IMR-90 (cell line): ENCODE measurements at regions not wholly inside any gene's neighbourhood (a gene's known extent, or its start where the extent isn't known, plus 50 kb on each side); places are given as distances from the start of the nearest gene placed in this dataset.

Experiments used
- CTCF ChIP-seq: conservative IDR thresholded peaks from 2 replicates; pipeline ENCODE4 v1.5.1; 2012; ENCODE audit warnings: mild to moderate bottlenecking, low read depth, low read length, improper control_type of control experiment
- MAFK ChIP-seq: IDR thresholded peaks from 2 replicates; pipeline ENCODE4 v1.6.1; 2012; ENCODE audit warnings: low read depth, low read length, improper control_type of control experiment
- MAZ ChIP-seq: IDR thresholded peaks from 2 replicates; pipeline ENCODE4 v1.6.1; 2012; ENCODE audit warnings: low read depth, mild to moderate bottlenecking, low read length, improper control_type of control experiment, moderate library complexity, borderline replicate concordance
- MXI1 ChIP-seq: IDR thresholded peaks from 2 replicates; pipeline ENCODE4 v1.6.1; 2012; ENCODE audit warnings: low read depth, mild to moderate bottlenecking, low read length, moderate library complexity, borderline replicate concordance
- POLR2A ChIP-seq: IDR thresholded peaks from 2 replicates; pipeline ENCODE4 v1.6.1; 2012; ENCODE audit warnings: mild to moderate bottlenecking, low read depth, low read length
- RFX5 ChIP-seq: IDR thresholded peaks from 2 replicates; pipeline ENCODE4 v1.8.0; 2012; ENCODE audit warnings: low read depth, mild to moderate bottlenecking, low read length, moderate library complexity

- TF ChIP-seq CTCF = no peak
- TF ChIP-seq MXI1 = no peak
- no peak for TF ChIP-seq POLR2A
- TF ChIP-seq MAZ = no peak
- TF ChIP-seq MAFK = no peak
- no peak for TF ChIP-seq RFX5
Observed at GRCh38 chr5:123844873-123845272, 332.9 kb downstream of the CSNK1G3 start.
